ENCODE measurements at regions not wholly inside any gene's neighbourhood (a gene's known extent, or its start where the extent isn't known, plus 50 kb on each side); places are given as distances from the start of the nearest gene placed in this dataset.

DNA sequence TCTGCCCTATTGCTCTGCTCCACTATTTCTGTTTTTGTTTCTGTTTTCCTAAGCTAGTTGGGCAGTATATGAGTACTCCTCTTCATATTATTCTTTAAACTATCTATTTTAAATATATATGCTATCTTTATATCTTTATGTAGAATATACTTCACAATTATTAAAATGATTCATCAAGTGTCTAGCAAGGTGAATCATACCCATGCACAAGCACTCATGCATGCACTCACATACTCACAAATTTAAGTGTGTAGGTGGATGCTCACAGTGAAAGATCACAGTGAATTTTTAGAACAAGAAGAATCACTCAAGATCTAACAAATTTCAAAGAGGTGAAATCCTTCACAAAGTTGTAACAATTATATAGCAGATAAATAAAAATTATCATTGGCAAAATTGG is 435.6 kb upstream of the SLITRK5 start:
- no peak for TF ChIP-seq POLR2AphosphoS5 (IDR thresholded peaks at IDR 0.05; ENCODE audit: low read depth, low read length)
- TF ChIP-seq, protein P1, sequence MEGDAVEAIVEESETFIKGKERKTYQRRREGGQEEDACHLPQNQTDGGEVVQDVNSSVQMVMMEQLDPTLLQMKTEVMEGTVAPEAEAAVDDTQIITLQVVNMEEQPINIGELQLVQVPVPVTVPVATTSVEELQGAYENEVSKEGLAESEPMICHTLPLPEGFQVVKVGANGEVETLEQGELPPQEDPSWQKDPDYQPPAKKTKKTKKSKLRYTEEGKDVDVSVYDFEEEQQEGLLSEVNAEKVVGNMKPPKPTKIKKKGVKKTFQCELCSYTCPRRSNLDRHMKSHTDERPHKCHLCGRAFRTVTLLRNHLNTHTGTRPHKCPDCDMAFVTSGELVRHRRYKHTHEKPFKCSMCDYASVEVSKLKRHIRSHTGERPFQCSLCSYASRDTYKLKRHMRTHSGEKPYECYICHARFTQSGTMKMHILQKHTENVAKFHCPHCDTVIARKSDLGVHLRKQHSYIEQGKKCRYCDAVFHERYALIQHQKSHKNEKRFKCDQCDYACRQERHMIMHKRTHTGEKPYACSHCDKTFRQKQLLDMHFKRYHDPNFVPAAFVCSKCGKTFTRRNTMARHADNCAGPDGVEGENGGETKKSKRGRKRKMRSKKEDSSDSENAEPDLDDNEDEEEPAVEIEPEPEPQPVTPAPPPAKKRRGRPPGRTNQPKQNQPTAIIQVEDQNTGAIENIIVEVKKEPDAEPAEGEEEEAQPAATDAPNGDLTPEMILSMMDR (IDR thresholded peaks at IDR 0.05), result no peak
